ENCODE measurements at regions not wholly inside any gene's neighbourhood (a gene's known extent, or its start where the extent isn't known, plus 50 kb on each side); places are given as distances from the start of the nearest gene placed in this dataset.
A peak's percentile ranks its signal among the peaks of the same experiment; 100 is the strongest.

DNA sequence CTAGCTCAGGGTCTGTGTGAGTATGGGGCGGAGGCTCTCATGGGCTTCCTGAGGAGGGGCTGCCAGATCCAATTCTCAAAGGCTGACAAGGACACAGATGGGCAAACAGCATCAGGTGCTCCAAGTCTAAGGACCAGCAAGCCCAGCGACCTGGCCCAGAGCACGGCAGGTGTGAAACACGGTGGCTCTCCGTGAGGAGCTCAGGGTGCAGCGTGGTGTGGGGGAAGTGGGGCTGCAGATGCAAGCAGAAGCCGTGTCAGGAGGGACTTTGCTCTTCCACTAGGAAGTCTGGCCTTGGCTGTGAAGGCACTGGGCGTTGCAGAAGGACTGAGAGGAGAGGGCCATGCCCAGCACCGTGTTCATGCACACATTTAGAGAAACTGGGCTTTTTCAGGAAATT is 420.0 kb downstream of the GADD45G start:
- WGBS, 2 donors (ENCODE audit: extremely low coverage in 2 of 2, insufficient read length in 2 of 2, insufficient replicate concordance in 1 of 2), result no CpG with 5 or more reads among the region's 9 CpGs
- Histone ChIP-seq H3K27me3 (ENCODE audit: control insufficient read depth in 3 of 3, insufficient read depth in 3 of 3, low read depth in 1 of 3, low read length in 3 of 3) (no peaks in the 10 kb centered on the region), H2BK12ac (ENCODE audit: low read length) (no peak overlapping the region), H2AFZ (ENCODE audit: low read length) (no peak overlapping the region), H2AK5ac (ENCODE audit: low read depth, low read length) (no peak overlapping the region), H3K9ac (ENCODE audit: low read depth, low read length, poor library complexity) (no peak overlapping the region), H3K23ac (ENCODE audit: low read depth, low read length, poor library complexity) (no peak overlapping the region), H3K14ac (ENCODE audit: low read length) (no peak overlapping the region), H3K18ac (ENCODE audit: low read length) (peak overlapping the region; percentile 54), H3K4me2 (ENCODE audit: insufficient read depth, low read length, poor library complexity, severe bottlenecking) (no peak overlapping the region), H2BK5ac (ENCODE audit: low read length) (peak overlapping the region; percentile 6), H3K9me3 (replicated peaks in 1 of 2; ENCODE audit: control insufficient read depth in 2 of 2, insufficient read depth in 1 of 2, low read depth in 1 of 2, low read length in 2 of 2) (peaks cover 0 to 1% of the 10 kb centered on the region in 2 donors), H2BK15ac (ENCODE audit: low read length) (no peak overlapping the region), H3K4ac (ENCODE audit: low read length) (no peak overlapping the region), H4K8ac (ENCODE audit: low read depth, low read length) (no peak overlapping the region), H3K36me3 (replicated peaks in 1 of 2; ENCODE audit: control insufficient read depth in 2 of 2, insufficient read depth in 2 of 2, low read length in 2 of 2) (no peaks in the 10 kb centered on the region), H3K27ac (replicated peaks; ENCODE audit: low read length) (no peak overlapping the region), H3K79me1 (ENCODE audit: low read depth, low read length) (no peaks in the 10 kb centered on the region), H3K4me1 (ENCODE audit: control insufficient read depth in 2 of 2, insufficient read depth in 1 of 2, low read depth in 1 of 2, low read length in 2 of 2) (no peaks in the 10 kb centered on the region), H2BK120ac (ENCODE audit: low read depth, low read length) (no peak overlapping the region), H3K4me3 (ENCODE audit: low read length in 2 of 2) (no peak overlapping the region), H4K91ac (ENCODE audit: low read depth, low read length, poor library complexity) (no peak overlapping the region)
- DNase-seq (ENCODE audit: low spot score), result no peak

DNA sequence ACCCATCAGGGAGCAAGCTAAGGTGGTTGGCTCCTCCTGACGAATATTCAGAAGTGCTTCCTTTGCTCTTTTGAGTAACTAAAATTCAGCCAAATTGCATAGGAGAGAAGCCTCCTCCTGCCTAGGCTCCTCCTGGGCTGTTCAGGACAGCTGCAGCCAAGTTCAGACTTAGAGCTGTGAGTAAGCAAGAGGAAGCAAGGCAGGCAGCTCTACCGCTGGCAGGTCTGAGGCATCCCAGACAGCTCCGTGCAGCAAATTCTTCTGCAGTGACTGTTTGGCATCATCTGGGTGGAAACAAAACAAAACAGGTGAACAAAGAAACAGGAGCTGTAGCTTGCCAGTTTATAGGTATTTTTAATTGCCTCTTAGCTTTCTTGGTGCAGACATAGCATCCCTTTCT is 421.0 kb downstream of the GADD45G start:
- no peak overlapping the region for H3K23ac ChIP-seq (ENCODE audit: low read depth, low read length, poor library complexity)
- H2AK5ac ChIP-seq (ENCODE audit: low read depth, low read length), result no peak overlapping the region

DNA sequence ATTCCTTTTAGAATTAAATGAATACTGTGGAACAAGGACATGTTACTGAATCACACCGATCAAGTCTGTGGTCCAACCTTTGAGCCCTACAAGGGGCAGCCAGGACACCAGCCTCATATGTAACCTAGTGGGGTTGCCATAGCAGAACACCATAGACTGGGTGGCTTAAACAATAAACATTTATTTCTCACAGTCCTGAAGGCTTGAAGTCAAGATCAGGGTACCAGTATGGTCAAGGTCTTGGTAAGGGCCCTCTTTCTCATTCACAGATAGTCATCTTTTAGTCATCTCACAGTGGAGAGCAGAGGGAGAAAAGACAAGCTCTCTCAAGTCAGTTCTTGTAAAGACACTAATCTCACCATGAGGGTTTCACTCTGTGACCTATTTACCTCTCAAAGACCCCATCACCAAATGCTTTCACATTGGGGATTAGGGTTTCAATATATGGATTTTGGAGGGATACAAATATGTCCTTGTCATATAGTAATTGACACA is 422.5 kb downstream of the GADD45G start:
- no peak overlapping the region for H3K23ac ChIP-seq (ENCODE audit: low read depth, low read length, poor library complexity)
- H2BK5ac ChIP-seq (ENCODE audit: low read length), result no peak overlapping the region
- H3K27me3 ChIP-seq (ENCODE audit: control insufficient read depth in 3 of 3, insufficient read depth in 3 of 3, low read depth in 1 of 3, low read length in 3 of 3), result no peaks in the 10 kb centered on the region
- WGBS, 2 donors (ENCODE audit: extremely low coverage in 2 of 2, insufficient read length in 2 of 2, insufficient replicate concordance in 1 of 2), result no CpG with 5 or more reads among the region's 1 CpG
- H3K9me3 ChIP-seq (replicated peaks in 1 of 2; ENCODE audit: control insufficient read depth in 2 of 2, insufficient read depth in 1 of 2, low read depth in 1 of 2, low read length in 2 of 2), result peaks cover 0 to 1% of the 10 kb centered on the region in 2 donors
- H4K91ac ChIP-seq (ENCODE audit: low read depth, low read length, poor library complexity), result no peak overlapping the region
- no peak overlapping the region for H3K4me2 ChIP-seq (ENCODE audit: insufficient read depth, low read length, poor library complexity, severe bottlenecking)
- no peak overlapping the region for H3K9ac ChIP-seq (ENCODE audit: low read depth, low read length, poor library complexity)
- H2AK5ac ChIP-seq (ENCODE audit: low read depth, low read length), result no peak overlapping the region
- DNase-seq (ENCODE audit: low spot score), result no peak
- H3K4me1 ChIP-seq (ENCODE audit: control insufficient read depth in 2 of 2, insufficient read depth in 1 of 2, low read depth in 1 of 2, low read length in 2 of 2), result peaks cover 0 to 1% of the 10 kb centered on the region in 2 donors
- no peak overlapping the region for H3K27ac ChIP-seq (replicated peaks; ENCODE audit: low read length)
- H3K4ac ChIP-seq (ENCODE audit: low read length), result no peak overlapping the region
- no peak overlapping the region for H3K14ac ChIP-seq (ENCODE audit: low read length)
- H4K8ac ChIP-seq (ENCODE audit: low read depth, low read length), result no peak overlapping the region
- no peaks in the 10 kb centered on the region for H3K79me1 ChIP-seq (ENCODE audit: low read depth, low read length)
- no peak overlapping the region for H3K4me3 ChIP-seq (ENCODE audit: low read length in 2 of 2)
- H3K18ac ChIP-seq (ENCODE audit: low read length), result no peak overlapping the region
- no peak overlapping the region for H2BK120ac ChIP-seq (ENCODE audit: low read depth, low read length)
- H2BK12ac ChIP-seq (ENCODE audit: low read length), result no peak overlapping the region
- H2AFZ ChIP-seq (ENCODE audit: low read length), result no peak overlapping the region
- no peaks in the 10 kb centered on the region for H3K36me3 ChIP-seq (replicated peaks in 1 of 2; ENCODE audit: control insufficient read depth in 2 of 2, insufficient read depth in 2 of 2, low read length in 2 of 2)
- H2BK15ac ChIP-seq (ENCODE audit: low read length), result no peak overlapping the region

More for the DNA sequence above, 421.0 kb downstream of the GADD45G start:
- no peak overlapping the region for H2BK120ac ChIP-seq (ENCODE audit: low read depth, low read length)
- peaks cover 0 to 1% of the 10 kb centered on the region in 2 donors for H3K9me3 ChIP-seq (replicated peaks in 1 of 2; ENCODE audit: control insufficient read depth in 2 of 2, insufficient read depth in 1 of 2, low read depth in 1 of 2, low read length in 2 of 2)
- H3K79me1 ChIP-seq (ENCODE audit: low read depth, low read length), result no peaks in the 10 kb centered on the region
- no CpG with 5 or more reads among the region's 3 CpGs for WGBS, 2 donors (ENCODE audit: extremely low coverage in 2 of 2, insufficient read length in 2 of 2, insufficient replicate concordance in 1 of 2)
- H3K27me3 ChIP-seq (ENCODE audit: control insufficient read depth in 3 of 3, insufficient read depth in 3 of 3, low read depth in 1 of 3, low read length in 3 of 3), result no peaks in the 10 kb centered on the region
- H3K4me2 ChIP-seq (ENCODE audit: insufficient read depth, low read length, poor library complexity, severe bottlenecking), result no peak overlapping the region
- H4K91ac ChIP-seq (ENCODE audit: low read depth, low read length, poor library complexity), result no peak overlapping the region
- no peak overlapping the region for H4K8ac ChIP-seq (ENCODE audit: low read depth, low read length)
- H3K9ac ChIP-seq (ENCODE audit: low read depth, low read length, poor library complexity), result no peak overlapping the region
- no peaks in the 10 kb centered on the region for H3K36me3 ChIP-seq (replicated peaks in 1 of 2; ENCODE audit: control insufficient read depth in 2 of 2, insufficient read depth in 2 of 2, low read length in 2 of 2)
- no peak overlapping the region for H2AFZ ChIP-seq (ENCODE audit: low read length)
- no peak for DNase-seq (ENCODE audit: low spot score)
- H3K18ac ChIP-seq (ENCODE audit: low read length), result no peak overlapping the region
- no peak overlapping the region for H3K27ac ChIP-seq (replicated peaks; ENCODE audit: low read length)
- no peak overlapping the region for H2BK15ac ChIP-seq (ENCODE audit: low read length)
- H3K4me1 ChIP-seq (ENCODE audit: control insufficient read depth in 2 of 2, insufficient read depth in 1 of 2, low read depth in 1 of 2, low read length in 2 of 2), result no peaks in the 10 kb centered on the region
- no peak overlapping the region for H3K14ac ChIP-seq (ENCODE audit: low read length)
- no peak overlapping the region for H3K4ac ChIP-seq (ENCODE audit: low read length)
- no peak overlapping the region for H3K4me3 ChIP-seq (ENCODE audit: low read length in 2 of 2)
- no peak overlapping the region for H2BK12ac ChIP-seq (ENCODE audit: low read length)
- H2BK5ac ChIP-seq (ENCODE audit: low read length), result no peak overlapping the region

DNA sequence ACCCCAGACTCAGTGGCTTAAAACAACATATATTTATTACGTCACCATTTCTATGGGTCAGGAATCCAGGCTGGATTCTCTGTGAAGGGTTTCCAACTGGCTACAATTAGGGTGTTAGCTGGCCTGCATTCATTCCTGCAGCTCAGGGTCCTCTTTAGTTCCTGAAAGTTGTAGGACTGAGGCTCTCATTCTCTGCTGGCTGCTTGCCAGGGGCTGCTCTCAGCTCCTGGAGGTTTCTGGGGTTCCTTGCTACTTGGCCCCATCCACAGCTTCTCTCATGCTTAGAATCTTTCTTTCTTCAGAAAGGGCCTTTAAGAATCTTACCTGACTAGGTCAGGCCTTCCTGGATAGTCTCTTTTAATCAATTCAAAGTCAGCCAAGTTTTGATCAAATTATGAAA is 424.6 kb downstream of the GADD45G start:
- H3K4me2 ChIP-seq (ENCODE audit: insufficient read depth, low read length, poor library complexity, severe bottlenecking), result no peak overlapping the region
- no peak overlapping the region for H3K9ac ChIP-seq (ENCODE audit: low read depth, low read length, poor library complexity)
- peaks cover 0 to 3% of the 10 kb centered on the region in 2 donors for H3K4me1 ChIP-seq (ENCODE audit: control insufficient read depth in 2 of 2, insufficient read depth in 1 of 2, low read depth in 1 of 2, low read length in 2 of 2)
- no peak overlapping the region for H2BK120ac ChIP-seq (ENCODE audit: low read depth, low read length)
- H3K4ac ChIP-seq (ENCODE audit: low read length), result no peak overlapping the region
- H4K8ac ChIP-seq (ENCODE audit: low read depth, low read length), result no peak overlapping the region
- WGBS, 2 donors (ENCODE audit: extremely low coverage in 2 of 2, insufficient read length in 2 of 2, insufficient replicate concordance in 1 of 2), result no CpG with 5 or more reads among the region's 1 CpG
- H3K23ac ChIP-seq (ENCODE audit: low read depth, low read length, poor library complexity), result no peak overlapping the region
- no peaks in the 10 kb centered on the region for H3K9me3 ChIP-seq (replicated peaks in 1 of 2; ENCODE audit: control insufficient read depth in 2 of 2, insufficient read depth in 1 of 2, low read depth in 1 of 2, low read length in 2 of 2)
- no peak overlapping the region for H3K14ac ChIP-seq (ENCODE audit: low read length)
- no peak overlapping the region for H2AFZ ChIP-seq (ENCODE audit: low read length)
- no peak overlapping the region for H4K91ac ChIP-seq (ENCODE audit: low read depth, low read length, poor library complexity)
- H3K79me1 ChIP-seq (ENCODE audit: low read depth, low read length), result no peaks in the 10 kb centered on the region
- H3K27ac ChIP-seq (replicated peaks; ENCODE audit: low read length), result no peak overlapping the region
- H3K4me3 ChIP-seq (ENCODE audit: low read length in 2 of 2), result no peak overlapping the region
- no peak overlapping the region for H2BK5ac ChIP-seq (ENCODE audit: low read length)
- no peak for DNase-seq (ENCODE audit: low spot score)
- no peaks in the 10 kb centered on the region for H3K36me3 ChIP-seq (replicated peaks in 1 of 2; ENCODE audit: control insufficient read depth in 2 of 2, insufficient read depth in 2 of 2, low read length in 2 of 2)
- no peaks in the 10 kb centered on the region for H3K27me3 ChIP-seq (ENCODE audit: control insufficient read depth in 3 of 3, insufficient read depth in 3 of 3, low read depth in 1 of 3, low read length in 3 of 3)
- no peak overlapping the region for H3K18ac ChIP-seq (ENCODE audit: low read length)
- no peak overlapping the region for H2BK12ac ChIP-seq (ENCODE audit: low read length)
- H2AK5ac ChIP-seq (ENCODE audit: low read depth, low read length), result no peak overlapping the region
- no peak overlapping the region for H2BK15ac ChIP-seq (ENCODE audit: low read length)

Measured in neuronal stem cell (in vitro differentiated cells).